ENCODE measurements at regions not wholly inside any gene's neighbourhood (a gene's known extent, or its start where the extent isn't known, plus 50 kb on each side); places are given as distances from the start of the nearest gene placed in this dataset.

DNA sequence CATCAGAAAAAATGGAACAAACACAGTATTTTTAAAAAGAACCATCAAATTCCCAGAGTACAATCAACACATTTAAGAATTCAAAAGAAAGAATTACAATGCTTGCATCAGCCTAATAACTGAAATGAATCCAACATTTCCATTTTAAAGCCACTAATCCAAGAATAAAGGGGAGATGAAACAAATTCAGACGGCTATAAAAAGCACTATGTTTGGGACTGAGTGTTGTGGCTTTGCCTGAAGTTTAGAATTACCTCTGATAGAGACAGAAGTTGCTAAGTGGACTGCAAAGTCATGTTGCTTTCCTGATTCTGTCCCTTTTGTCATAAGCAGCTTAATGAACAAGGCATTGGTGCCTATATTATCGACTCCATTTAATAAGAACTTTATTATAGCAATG, 135.4 kb upstream of the RGMB start:
- Histone ChIP-seq H3K27me3 (ENCODE audit: insufficient read depth, poor library complexity, severe bottlenecking) (no peaks in the 10 kb centered on the region), H3K27ac (replicated peaks) (no peak overlapping the region), H3K4me3 (replicated peaks; ENCODE audit: insufficient read depth, low read length) (no peak overlapping the region)
- no peak for DNase-seq (ENCODE audit: low read depth in 1 of 2, low spot score in 1 of 2)
- TF ChIP-seq GABPA (IDR thresholded peaks at IDR 0.05; ENCODE audit: low read depth) (no peak), CTCF (IDR thresholded peaks at IDR 0.05; ENCODE audit: insufficient read depth, low read length) (no peak), SPI1 (IDR thresholded peaks at IDR 0.05; ENCODE audit: borderline replicate concordance, low read depth) (no peak), POLR2AphosphoS5 (IDR thresholded peaks at IDR 0.05; ENCODE audit: low read depth) (no peak)
- TF ChIP-seq, protein P1, sequence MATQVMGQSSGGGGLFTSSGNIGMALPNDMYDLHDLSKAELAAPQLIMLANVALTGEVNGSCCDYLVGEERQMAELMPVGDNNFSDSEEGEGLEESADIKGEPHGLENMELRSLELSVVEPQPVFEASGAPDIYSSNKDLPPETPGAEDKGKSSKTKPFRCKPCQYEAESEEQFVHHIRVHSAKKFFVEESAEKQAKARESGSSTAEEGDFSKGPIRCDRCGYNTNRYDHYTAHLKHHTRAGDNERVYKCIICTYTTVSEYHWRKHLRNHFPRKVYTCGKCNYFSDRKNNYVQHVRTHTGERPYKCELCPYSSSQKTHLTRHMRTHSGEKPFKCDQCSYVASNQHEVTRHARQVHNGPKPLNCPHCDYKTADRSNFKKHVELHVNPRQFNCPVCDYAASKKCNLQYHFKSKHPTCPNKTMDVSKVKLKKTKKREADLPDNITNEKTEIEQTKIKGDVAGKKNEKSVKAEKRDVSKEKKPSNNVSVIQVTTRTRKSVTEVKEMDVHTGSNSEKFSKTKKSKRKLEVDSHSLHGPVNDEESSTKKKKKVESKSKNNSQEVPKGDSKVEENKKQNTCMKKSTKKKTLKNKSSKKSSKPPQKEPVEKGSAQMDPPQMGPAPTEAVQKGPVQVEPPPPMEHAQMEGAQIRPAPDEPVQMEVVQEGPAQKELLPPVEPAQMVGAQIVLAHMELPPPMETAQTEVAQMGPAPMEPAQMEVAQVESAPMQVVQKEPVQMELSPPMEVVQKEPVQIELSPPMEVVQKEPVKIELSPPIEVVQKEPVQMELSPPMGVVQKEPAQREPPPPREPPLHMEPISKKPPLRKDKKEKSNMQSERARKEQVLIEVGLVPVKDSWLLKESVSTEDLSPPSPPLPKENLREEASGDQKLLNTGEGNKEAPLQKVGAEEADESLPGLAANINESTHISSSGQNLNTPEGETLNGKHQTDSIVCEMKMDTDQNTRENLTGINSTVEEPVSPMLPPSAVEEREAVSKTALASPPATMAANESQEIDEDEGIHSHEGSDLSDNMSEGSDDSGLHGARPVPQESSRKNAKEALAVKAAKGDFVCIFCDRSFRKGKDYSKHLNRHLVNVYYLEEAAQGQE (IDR thresholded peaks at IDR 0.05; ENCODE audit: insufficient replicate concordance, low read depth), result no peak

DNA sequence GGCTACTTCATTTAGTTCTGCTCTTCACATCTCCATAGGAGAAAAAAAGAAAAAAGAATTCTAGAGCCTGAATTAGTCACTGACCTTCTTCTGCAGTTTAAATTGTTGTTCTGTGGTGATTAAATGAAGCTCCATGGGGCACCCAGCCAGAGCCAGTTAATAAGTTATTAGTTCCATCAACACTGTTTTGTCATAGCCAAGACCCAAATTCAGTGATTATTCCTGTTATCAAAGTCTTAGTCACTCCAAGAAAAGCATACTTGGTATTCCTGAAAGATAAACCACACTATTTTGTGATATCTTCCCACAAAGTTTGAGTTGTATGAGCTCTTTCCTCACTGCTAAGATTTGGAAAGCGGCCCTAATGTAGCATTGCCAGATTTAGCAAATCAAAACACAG, 134.8 kb upstream of the RGMB start:
- no peak for DNase-seq (ENCODE audit: low read depth in 1 of 2, low spot score in 1 of 2)
- TF ChIP-seq, protein P1 (IDR thresholded peaks at IDR 0.05; ENCODE audit: insufficient replicate concordance, low read depth), result no peak
- TF ChIP-seq CTCF (IDR thresholded peaks at IDR 0.05; ENCODE audit: insufficient read depth, low read length) (no peak), SPI1 (IDR thresholded peaks at IDR 0.05; ENCODE audit: borderline replicate concordance, low read depth) (no peak), POLR2AphosphoS5 (IDR thresholded peaks at IDR 0.05; ENCODE audit: low read depth) (no peak), GABPA (IDR thresholded peaks at IDR 0.05; ENCODE audit: low read depth) (no peak)
- no peaks in the 10 kb centered on the region for H3K27me3 ChIP-seq (ENCODE audit: insufficient read depth, poor library complexity, severe bottlenecking)
- no peak overlapping the region for H3K4me3 ChIP-seq (replicated peaks; ENCODE audit: insufficient read depth, low read length)
- no peak overlapping the region for H3K27ac ChIP-seq (replicated peaks)

GRCh38 chr5:98639274-98639673, 134.2 kb upstream of the RGMB start:
- H3K27ac ChIP-seq (replicated peaks), result no peak overlapping the region
- no peak for DNase-seq (ENCODE audit: low read depth in 1 of 2, low spot score in 1 of 2)
- H3K27me3 ChIP-seq (ENCODE audit: insufficient read depth, poor library complexity, severe bottlenecking), result no peaks in the 10 kb centered on the region
- no peak overlapping the region for H3K4me3 ChIP-seq (replicated peaks; ENCODE audit: insufficient read depth, low read length)
- no peak for TF ChIP-seq CTCF (IDR thresholded peaks at IDR 0.05; ENCODE audit: insufficient read depth, low read length)
- no peak for TF ChIP-seq SPI1 (IDR thresholded peaks at IDR 0.05; ENCODE audit: borderline replicate concordance, low read depth)
- no peak for TF ChIP-seq GABPA (IDR thresholded peaks at IDR 0.05; ENCODE audit: low read depth)

GRCh38 chr5:98641671-98642070, 131.8 kb upstream of the RGMB start:
- H3K27me3 ChIP-seq (ENCODE audit: insufficient read depth, poor library complexity, severe bottlenecking), result no peaks in the 10 kb centered on the region
- H3K27ac ChIP-seq (replicated peaks), result no peak overlapping the region
- no peak overlapping the region for H3K4me3 ChIP-seq (replicated peaks; ENCODE audit: insufficient read depth, low read length)
- TF ChIP-seq, protein P1 (IDR thresholded peaks at IDR 0.05; ENCODE audit: insufficient replicate concordance, low read depth), result no peak
- no peak for TF ChIP-seq SPI1 (IDR thresholded peaks at IDR 0.05; ENCODE audit: borderline replicate concordance, low read depth)
- no peak for TF ChIP-seq GABPA (IDR thresholded peaks at IDR 0.05; ENCODE audit: low read depth)
- TF ChIP-seq CTCF (IDR thresholded peaks at IDR 0.05; ENCODE audit: insufficient read depth, low read length), result no peak
- TF ChIP-seq POLR2AphosphoS5 (IDR thresholded peaks at IDR 0.05; ENCODE audit: low read depth), result no peak
- no peak for DNase-seq (ENCODE audit: low read depth in 1 of 2, low spot score in 1 of 2)
